ENCODE measurements at regions not wholly inside any gene's neighbourhood (a gene's known extent, or its start where the extent isn't known, plus 50 kb on each side); places are given as distances from the start of the nearest gene placed in this dataset.

- DNase-seq (ENCODE audit: low read depth) (peak; percentile 8), FAIRE-seq (no peak)
- TF ChIP-seq, protein P1, sequence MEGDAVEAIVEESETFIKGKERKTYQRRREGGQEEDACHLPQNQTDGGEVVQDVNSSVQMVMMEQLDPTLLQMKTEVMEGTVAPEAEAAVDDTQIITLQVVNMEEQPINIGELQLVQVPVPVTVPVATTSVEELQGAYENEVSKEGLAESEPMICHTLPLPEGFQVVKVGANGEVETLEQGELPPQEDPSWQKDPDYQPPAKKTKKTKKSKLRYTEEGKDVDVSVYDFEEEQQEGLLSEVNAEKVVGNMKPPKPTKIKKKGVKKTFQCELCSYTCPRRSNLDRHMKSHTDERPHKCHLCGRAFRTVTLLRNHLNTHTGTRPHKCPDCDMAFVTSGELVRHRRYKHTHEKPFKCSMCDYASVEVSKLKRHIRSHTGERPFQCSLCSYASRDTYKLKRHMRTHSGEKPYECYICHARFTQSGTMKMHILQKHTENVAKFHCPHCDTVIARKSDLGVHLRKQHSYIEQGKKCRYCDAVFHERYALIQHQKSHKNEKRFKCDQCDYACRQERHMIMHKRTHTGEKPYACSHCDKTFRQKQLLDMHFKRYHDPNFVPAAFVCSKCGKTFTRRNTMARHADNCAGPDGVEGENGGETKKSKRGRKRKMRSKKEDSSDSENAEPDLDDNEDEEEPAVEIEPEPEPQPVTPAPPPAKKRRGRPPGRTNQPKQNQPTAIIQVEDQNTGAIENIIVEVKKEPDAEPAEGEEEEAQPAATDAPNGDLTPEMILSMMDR (IDR thresholded peaks at IDR 0.05; ENCODE audit: insufficient read depth, low read length, severe bottlenecking), result no peak
- H3K27me3 ChIP-seq (ENCODE audit: control insufficient read depth, insufficient read depth, low read length), result no peaks in the 10 kb centered on the region
- H3K4me3 ChIP-seq (ENCODE audit: low read depth, low read length), result no peak overlapping the region
- no peaks in the 10 kb centered on the region for H3K36me3 ChIP-seq (ENCODE audit: control insufficient read depth, insufficient read depth, low read length)
Observed at GRCh38 chr2:212766921-212767320, 228.3 kb upstream of the ERBB4 start.

- Histone ChIP-seq H3K27me3 (ENCODE audit: control insufficient read depth, insufficient read depth, low read length) (no peaks in the 10 kb centered on the region), H3K36me3 (ENCODE audit: control insufficient read depth, insufficient read depth, low read length) (no peaks in the 10 kb centered on the region), H3K4me3 (ENCODE audit: low read depth, low read length) (no peak overlapping the region)
- DNase-seq (ENCODE audit: low read depth) (no peak), FAIRE-seq (no peak)
- TF ChIP-seq, protein P1 (IDR thresholded peaks at IDR 0.05; ENCODE audit: insufficient read depth, low read length, severe bottlenecking), result no peak
Observed at GRCh38 chr2:212752730-212753351, 214.2 kb upstream of the ERBB4 start.

DNA sequence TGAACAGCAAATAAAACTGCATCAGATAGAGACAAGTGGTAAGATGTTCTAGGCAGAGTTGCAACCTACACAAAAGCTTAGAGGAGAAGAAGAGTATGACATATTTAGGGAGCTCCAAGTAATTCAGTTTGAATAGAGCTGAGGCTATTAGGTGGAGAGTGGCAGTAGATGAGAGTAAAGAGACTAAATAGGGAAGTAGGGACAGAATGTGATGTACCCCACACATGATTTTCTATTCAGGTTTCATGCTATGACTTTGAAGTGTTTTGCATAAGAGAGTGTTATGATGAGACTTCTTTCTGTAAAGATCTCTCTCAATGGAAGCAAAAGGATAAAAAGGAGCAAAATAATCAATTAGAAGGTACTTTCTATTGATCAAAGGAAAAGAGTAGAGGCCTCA lies 206.8 kb upstream of the ERBB4 start:
- TF ChIP-seq, protein P1 (IDR thresholded peaks at IDR 0.05; ENCODE audit: insufficient read depth, low read length, severe bottlenecking), result no peak
- DNase-seq (ENCODE audit: low read depth) (no peak), FAIRE-seq (no peak)
- H3K36me3 ChIP-seq (ENCODE audit: control insufficient read depth, insufficient read depth, low read length), result no peaks in the 10 kb centered on the region
- H3K27me3 ChIP-seq (ENCODE audit: control insufficient read depth, insufficient read depth, low read length), result no peaks in the 10 kb centered on the region
- H3K4me3 ChIP-seq (ENCODE audit: low read depth, low read length), result no peak overlapping the region

GRCh38 chr2:212737392-212738172 lies 199.0 kb upstream of the ERBB4 start:
- Histone ChIP-seq H3K36me3 (ENCODE audit: control insufficient read depth, insufficient read depth, low read length) (no peaks in the 10 kb centered on the region), H3K4me3 (ENCODE audit: low read depth, low read length) (no peak overlapping the region), H3K27me3 (ENCODE audit: control insufficient read depth, insufficient read depth, low read length) (no peaks in the 10 kb centered on the region)
- FAIRE-seq, result no peak
- TF ChIP-seq, protein P1 (IDR thresholded peaks at IDR 0.05; ENCODE audit: insufficient read depth, low read length, severe bottlenecking), result no peak
- DNase-seq (ENCODE audit: low read depth), result no peak

DNA sequence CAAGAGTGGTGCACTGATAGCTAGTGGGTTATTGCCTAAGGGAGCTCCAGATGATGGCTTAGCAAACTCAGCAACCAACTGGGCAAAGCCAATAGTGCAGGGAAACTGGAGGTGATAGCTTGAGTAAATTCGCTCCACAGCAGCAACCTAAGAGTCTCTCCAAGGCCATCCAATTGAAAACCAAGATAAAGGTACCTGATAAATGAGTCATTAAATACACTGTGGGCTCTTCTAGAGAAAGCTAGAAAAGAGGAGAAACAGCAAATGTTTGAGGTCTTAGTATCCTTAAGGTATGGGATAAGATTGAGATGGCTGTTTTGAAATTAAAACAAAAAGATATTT lies 197.8 kb upstream of the ERBB4 start:
- DNase-seq (ENCODE audit: low read depth), result no peak
- no peaks in the 10 kb centered on the region for H3K36me3 ChIP-seq (ENCODE audit: control insufficient read depth, insufficient read depth, low read length)
- H3K27me3 ChIP-seq (ENCODE audit: control insufficient read depth, insufficient read depth, low read length), result no peaks in the 10 kb centered on the region
- no peak overlapping the region for H3K4me3 ChIP-seq (ENCODE audit: low read depth, low read length)
- TF ChIP-seq, protein P1 (IDR thresholded peaks at IDR 0.05; ENCODE audit: insufficient read depth, low read length, severe bottlenecking), result no peak
- no peak for FAIRE-seq

All from bronchial epithelial cell (primary cell).